Glutamatergic neuron (in vitro differentiated cells): ENCODE measurements at regions not wholly inside any gene's neighbourhood (a gene's known extent, or its start where the extent isn't known, plus 50 kb on each side); places are given as distances from the start of the nearest gene placed in this dataset.

Source experiments
- DNase-seq: peaks from one replicate; pipeline ENCODE4 v3.0.0; 2022
- H3K27ac Mint-ChIP-seq: one replicate; pipeline ENCODE4 v1.8.0; 2020; ENCODE audit warnings: mild to moderate bottlenecking, mixed read lengths, inconsistent platforms; ENCODE audit not compliant: unreplicated experiment
- H3K27me3 Mint-ChIP-seq: one replicate; pipeline ENCODE4 v1.8.0; 2020; ENCODE audit warnings: mild to moderate bottlenecking, moderate library complexity, mixed read lengths, inconsistent platforms; ENCODE audit not compliant: unreplicated experiment
- H3K36me3 Mint-ChIP-seq: one replicate; pipeline ENCODE4 v1.8.0; 2020; ENCODE audit warnings: mild to moderate bottlenecking, mixed read lengths, inconsistent platforms; ENCODE audit not compliant: unreplicated experiment
- H3K4me1 Mint-ChIP-seq: one replicate; pipeline ENCODE4 v1.8.0; 2020; ENCODE audit warnings: mild to moderate bottlenecking, low read depth, mixed read lengths, inconsistent platforms; ENCODE audit not compliant: unreplicated experiment
- H3K4me3 Mint-ChIP-seq: one replicate; pipeline ENCODE4 v1.8.0; 2020; ENCODE audit warnings: mild to moderate bottlenecking, mixed read lengths, inconsistent platforms; ENCODE audit not compliant: unreplicated experiment
- H3K9me3 Mint-ChIP-seq: one replicate; pipeline ENCODE4 v1.8.0; 2020; ENCODE audit warnings: mild to moderate bottlenecking, moderate library complexity, mixed read lengths, inconsistent platforms; ENCODE audit not compliant: unreplicated experiment
- CTCF ChIP-seq: fragments of 200-600 bp; sonication (generic); IDR thresholded peaks from one replicate; pipeline ENCODE4 v1.5.0; 2021; ENCODE audit not compliant: partially characterized antibody, unreplicated experiment

GRCh38 chr6:11397622-11398450, 139.7 kb upstream of the TMEM170B start:
- peaks cover 4% of the 10 kb centered on the region for H3K36me3 Mint-ChIP-seq
- TF ChIP-seq CTCF, result no peak
- H3K9me3 Mint-ChIP-seq, result peaks cover 4% of the 10 kb centered on the region
- no peaks in the 10 kb centered on the region for H3K4me1 Mint-ChIP-seq
- H3K27ac Mint-ChIP-seq, result no peak overlapping the region
- no peak overlapping the region for H3K4me3 Mint-ChIP-seq
- H3K27me3 Mint-ChIP-seq, result peaks cover 3% of the 10 kb centered on the region
- no peak for DNase-seq

- Mint-ChIP-seq H3K4me3 (no peak overlapping the region), H3K27me3 (peaks cover 3% of the 10 kb centered on the region), H3K9me3 (peaks cover 2% of the 10 kb centered on the region), H3K36me3 (peaks cover 4% of the 10 kb centered on the region), H3K4me1 (no peaks in the 10 kb centered on the region), H3K27ac (no peak overlapping the region)
- TF ChIP-seq CTCF, result no peak
- no peak for DNase-seq
Measured at GRCh38 chr6:11396860-11397259, 140.7 kb upstream of the TMEM170B start.

- no peak for DNase-seq
- Mint-ChIP-seq H3K27me3 (peaks cover 3% of the 10 kb centered on the region), H3K36me3 (peaks cover 4% of the 10 kb centered on the region), H3K4me1 (no peaks in the 10 kb centered on the region), H3K9me3 (no peaks in the 10 kb centered on the region), H3K4me3 (no peak overlapping the region), H3K27ac (no peak overlapping the region)
- no peak for TF ChIP-seq CTCF
Measured at GRCh38 chr6:11393713-11394627, 143.6 kb upstream of the TMEM170B start.

- no peak for TF ChIP-seq CTCF
- Mint-ChIP-seq H3K27me3 (peaks cover 3% of the 10 kb centered on the region), H3K27ac (no peak overlapping the region), H3K36me3 (peaks cover 4% of the 10 kb centered on the region), H3K9me3 (no peaks in the 10 kb centered on the region), H3K4me1 (no peaks in the 10 kb centered on the region), H3K4me3 (no peak overlapping the region)
- no peak for DNase-seq
Measured at GRCh38 chr6:11392778-11393507, 144.6 kb upstream of the TMEM170B start.
